Endothelial cell of umbilical vein (primary cell): ENCODE measurements at regions not wholly inside any gene's neighbourhood (a gene's known extent, or its start where the extent isn't known, plus 50 kb on each side); places are given as distances from the start of the nearest gene placed in this dataset.

Experiments
- BruUV-seq: library from RNA; stranded (reverse); fragments of 400-500 nt; replicated peaks from 2 replicates; lab custom pipeline; 2021; lab: Mats Ljungman, UMichigan
- CTCF ChIA-PET: fragments of 300-600, 350-600 bp; sonication (Branson Sonifier 250); formaldehyde crosslinking; loops from one replicate; lab custom pipeline; 2021; ENCODE audit warnings: antibody characterized with exemption, inconsistent platforms; lab: Charles Lee
- POLR2A ChIA-PET: fragments of 300-600, 350-600 bp; sonication (Branson Sonifier 250); formaldehyde crosslinking; loops from one replicate; lab custom pipeline; 2021; ENCODE audit warnings: antibody characterized with exemption, inconsistent platforms; lab: Charles Lee
- DNase-seq: peaks from one replicate; pipeline ENCODE4 v3.0.0-alpha.2; 2011; ENCODE audit warnings: low read depth, low spot score
- FAIRE-seq: peaks from 2 replicates; lab custom pipeline; 2011; peaks lifted over from hg19 to GRCh38; lab: Jason Lieb, UNC
- H2AFZ ChIP-seq: 2 replicates; pipeline ENCODE4 v1.6.0; 2012; ENCODE audit warnings: low read depth, low read length, control low read depth, inconsistent platforms
- H3K27ac ChIP-seq: 2 replicates; pipeline ENCODE4 v1.5.1; 2011; ENCODE audit warnings: low read depth, mild to moderate bottlenecking, control low read depth, low read length, moderate library complexity; ENCODE audit not compliant: insufficient read depth
- H3K27me3 ChIP-seq, 2 experiments: 2 replicates each; pipeline versions ENCODE4 v1.6.0 to v1.6.1; 2011; ENCODE audit warnings: low read length in 2 of 2, mixed read lengths in 1 of 2; ENCODE audit not compliant: control insufficient read depth in 2 of 2, insufficient read depth in 2 of 2
- H3K36me3 ChIP-seq, 2 experiments: 2 replicates in 1 of 2; 3 replicates in 1 of 2; pipeline ENCODE4 v1.5.1; 2011; ENCODE audit warnings: low read length in 2 of 2, mild to moderate bottlenecking in 1 of 2, moderate library complexity in 1 of 2; ENCODE audit not compliant: control insufficient read depth in 2 of 2, insufficient read depth in 2 of 2; ENCODE audit errors: extremely low read depth in 1 of 2
- H3K4me1 ChIP-seq: 3 replicates; pipeline ENCODE4 v1.5.1; 2011; ENCODE audit warnings: mild to moderate bottlenecking, low read length; ENCODE audit not compliant: control insufficient read depth, insufficient read depth; ENCODE audit errors: extremely low read depth
- H3K4me2 ChIP-seq: 2 replicates; pipeline ENCODE4 v1.6.1; 2011; ENCODE audit warnings: low read length, control low read depth, mixed read lengths; ENCODE audit not compliant: insufficient read depth
- H3K4me3 ChIP-seq, 3 experiments: fragments of 200-600 bp in 1 of 3; sonication (generic), shearing (Covaris generic) in 1 of 3; replicated peaks in 1 of 3; 2 replicates each; pipeline ENCODE4 v1.5.1; 2011 to 2016; ENCODE audit warnings: control low read depth in 3 of 3, low read length in 3 of 3, mild to moderate bottlenecking in 2 of 3, inconsistent platforms in 1 of 3, low read depth in 1 of 3, moderate library complexity in 1 of 3; ENCODE audit not compliant: insufficient read depth in 1 of 3
- H3K79me2 ChIP-seq: 2 replicates; pipeline ENCODE4 v1.6.0; 2012; ENCODE audit warnings: low read length, inconsistent platforms; ENCODE audit not compliant: control insufficient read depth, insufficient read depth
- H3K9ac ChIP-seq: replicated peaks from 2 replicates; pipeline ENCODE3; 2011; ENCODE audit warnings: low read length, control low read depth; ENCODE audit not compliant: insufficient read depth; ENCODE audit errors: extremely low read depth
- H3K9me1 ChIP-seq: replicated peaks from 3 replicates; pipeline ENCODE4 v1.6.0; 2011; ENCODE audit warnings: mild to moderate bottlenecking, low read length; ENCODE audit not compliant: control insufficient read depth, insufficient read depth; ENCODE audit errors: extremely low read depth
- H3K9me3 ChIP-seq: replicated peaks from 2 replicates; pipeline ENCODE4 v1.5.1; 2012; ENCODE audit warnings: low read length, inconsistent platforms; ENCODE audit not compliant: control insufficient read depth, insufficient read depth
- H4K20me1 ChIP-seq: replicated peaks from 2 replicates; pipeline ENCODE3; 2011; ENCODE audit warnings: mild to moderate bottlenecking, low read length; ENCODE audit not compliant: control insufficient read depth, insufficient read depth; ENCODE audit errors: extremely low read depth
- CTCF ChIP-seq, 2 donors: IDR thresholded peaks; 1 replicate in 1 of 2; 2 replicates in 1 of 2; pipeline ENCODE4 v1.5.1; 2011; ENCODE audit warnings: low read length in 2 of 2, mild to moderate bottlenecking in 2 of 2, moderate library complexity in 2 of 2, control low read depth in 1 of 2, inconsistent platforms in 1 of 2, low read depth in 1 of 2; ENCODE audit not compliant: insufficient read depth in 1 of 2; ENCODE audit errors: extremely low read depth in 1 of 2
- EZH2 ChIP-seq: IDR thresholded peaks from 2 replicates; pipeline ENCODE4 v1.6.1; 2012; ENCODE audit warnings: borderline replicate concordance, low read depth, mild to moderate bottlenecking, moderate library complexity, low read length, inconsistent platforms; ENCODE audit not compliant: severe bottlenecking
- FOS ChIP-seq: IDR thresholded peaks from 2 replicates; pipeline ENCODE4 v1.6.1; 2011; ENCODE audit warnings: mild to moderate bottlenecking, low read length, moderate library complexity, borderline replicate concordance; ENCODE audit not compliant: insufficient read depth
- GATA2 ChIP-seq: IDR thresholded peaks from 2 replicates; pipeline ENCODE4 v1.7.0; 2011; ENCODE audit warnings: low read depth, mild to moderate bottlenecking, moderate library complexity, mixed read lengths, low read length; ENCODE audit not compliant: insufficient read length, insufficient read depth
- JUN ChIP-seq: IDR thresholded peaks from 2 replicates; pipeline ENCODE4 v1.6.1; 2011; ENCODE audit warnings: borderline replicate concordance, low read depth; ENCODE audit not compliant: insufficient read length, insufficient read depth
- MAX ChIP-seq: IDR thresholded peaks from 2 replicates; pipeline ENCODE4 v1.6.1; 2011; ENCODE audit not compliant: insufficient read depth, insufficient read length
- MYC ChIP-seq: IDR thresholded peaks from one replicate; pipeline ENCODE4 v1.6.1; 2011; ENCODE audit warnings: mild to moderate bottlenecking, low read depth, low read length
- POLR2A ChIP-seq: IDR thresholded peaks from 2 replicates; pipeline ENCODE4 v1.6.1; 2012; ENCODE audit warnings: low read depth, mild to moderate bottlenecking, control low read depth, low read length
- POLR2AphosphoS5 ChIP-seq: IDR thresholded peaks from 2 replicates; pipeline ENCODE4 v1.6.1; 2012; ENCODE audit warnings: low read depth, mild to moderate bottlenecking, control low read depth, low read length, moderate library complexity; ENCODE audit not compliant: insufficient read depth
- dilution Hi-C: fragments of 300-500 bp; cut with MboI; formaldehyde crosslinking; loops from one replicate; pipeline ENCODE4 v1.15.0; 2019; ENCODE audit warnings: low sequenced_read_pairs; ENCODE audit not compliant: extremely low pct_ligation_motif_present
- intact Hi-C: fragments of 100-400 bp; cut with micrococcal nuclease; formaldehyde crosslinking; loops from one replicate; pipeline ENCODE4 v1.10.0; 2022

- ChIA-PET CTCF (no interaction called here), POLR2A (no interaction called here)
- Histone ChIP-seq H3K27ac (no peak overlapping the region), H3K4me1 (no peaks in the 10 kb centered on the region), H3K4me3 (no peak overlapping the region), H3K9me3 (peaks cover 2% of the 10 kb centered on the region), H3K36me3 (no peaks in the 10 kb centered on the region), H3K4me2 (no peak overlapping the region), H4K20me1 (no peaks in the 10 kb centered on the region), H3K79me2 (no peaks in the 10 kb centered on the region), H3K9ac (no peak overlapping the region), H3K9me1 (no peaks in the 10 kb centered on the region), H3K27me3 (no peaks in the 10 kb centered on the region), H2AFZ (no peak overlapping the region)
- no peak for FAIRE-seq
- TF ChIP-seq POLR2A (no peak), CTCF (IDR thresholded peaks at IDR 0.05; ENCODE audit: extremely low read depth in 1 of 2, insufficient read depth in 1 of 2, low read depth in 1 of 2, low read length in 2 of 2) (no peak), MAX (no peak), MYC (no peak), JUN (no peak), FOS (no peak), GATA2 (no peak), EZH2 (no peak), POLR2AphosphoS5 (no peak)
- dilution Hi-C loops, result no loop called here
- intact Hi-C loops, result no loop called here
- no peak for DNase-seq
- BruUV-seq, result no TSS peak
Measured at GRCh38 chr6:163893609-163894189, 479.2 kb downstream of the QKI start.
